ENCODE measurements at regions not wholly inside any gene's neighbourhood (a gene's known extent, or its start where the extent isn't known, plus 50 kb on each side); places are given as distances from the start of the nearest gene placed in this dataset.

DNA sequence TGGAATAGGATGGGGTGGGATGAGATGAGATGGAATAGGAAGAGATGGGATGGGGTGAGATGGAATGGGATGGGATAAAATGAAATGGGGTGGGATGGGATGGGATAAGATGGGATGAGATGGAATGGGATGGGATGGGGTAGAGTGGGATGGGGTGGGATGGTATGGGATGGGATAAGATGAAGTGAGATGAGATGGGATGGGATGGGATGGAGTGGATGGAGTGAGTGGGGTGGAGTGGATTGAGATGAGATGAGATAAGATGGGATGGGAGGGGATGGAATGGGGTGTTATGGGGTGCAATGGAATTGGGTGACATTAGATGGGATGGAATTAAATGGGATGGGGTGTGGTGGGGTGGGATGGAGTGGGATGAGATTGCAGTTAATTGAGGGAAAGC lies 279.2 kb upstream of the CDH5 start:
- TF ChIP-seq, protein P1, sequence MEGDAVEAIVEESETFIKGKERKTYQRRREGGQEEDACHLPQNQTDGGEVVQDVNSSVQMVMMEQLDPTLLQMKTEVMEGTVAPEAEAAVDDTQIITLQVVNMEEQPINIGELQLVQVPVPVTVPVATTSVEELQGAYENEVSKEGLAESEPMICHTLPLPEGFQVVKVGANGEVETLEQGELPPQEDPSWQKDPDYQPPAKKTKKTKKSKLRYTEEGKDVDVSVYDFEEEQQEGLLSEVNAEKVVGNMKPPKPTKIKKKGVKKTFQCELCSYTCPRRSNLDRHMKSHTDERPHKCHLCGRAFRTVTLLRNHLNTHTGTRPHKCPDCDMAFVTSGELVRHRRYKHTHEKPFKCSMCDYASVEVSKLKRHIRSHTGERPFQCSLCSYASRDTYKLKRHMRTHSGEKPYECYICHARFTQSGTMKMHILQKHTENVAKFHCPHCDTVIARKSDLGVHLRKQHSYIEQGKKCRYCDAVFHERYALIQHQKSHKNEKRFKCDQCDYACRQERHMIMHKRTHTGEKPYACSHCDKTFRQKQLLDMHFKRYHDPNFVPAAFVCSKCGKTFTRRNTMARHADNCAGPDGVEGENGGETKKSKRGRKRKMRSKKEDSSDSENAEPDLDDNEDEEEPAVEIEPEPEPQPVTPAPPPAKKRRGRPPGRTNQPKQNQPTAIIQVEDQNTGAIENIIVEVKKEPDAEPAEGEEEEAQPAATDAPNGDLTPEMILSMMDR (IDR thresholded peaks at IDR 0.05), result no peak
- TF ChIP-seq POLR2A (IDR thresholded peaks at IDR 0.05), result no peak
